SK-N-MC (cell line): ENCODE measurements at regions not wholly inside any gene's neighbourhood (a gene's known extent, or its start where the extent isn't known, plus 50 kb on each side); places are given as distances from the start of the nearest gene placed in this dataset.

Experiments
- EZH2 ChIP-seq: fragments of 200-600 bp; sonication (generic); IDR thresholded peaks from one replicate; pipeline ENCODE4 v1.6.1; 2017; ENCODE audit warnings: antibody characterized with exemption
- FOXP2 ChIP-seq: optimal IDR thresholded peaks from 2 replicates; pipeline ENCODE3; 2011; ENCODE audit warnings: mild to moderate bottlenecking, moderate library complexity; ENCODE audit not compliant: insufficient read depth; ENCODE audit errors: extremely low read length, control extremely low read depth
- POLR2AphosphoS5 ChIP-seq: IDR thresholded peaks from 2 replicates; pipeline ENCODE4 v1.6.1; 2012; ENCODE audit warnings: mild to moderate bottlenecking, low read depth, low read length, borderline replicate concordance

GRCh38 chr7:131212114-131212513, 115.6 kb upstream of the MKLN1 start:
- TF ChIP-seq POLR2AphosphoS5: no peak
- no peak for TF ChIP-seq EZH2
- no peak for TF ChIP-seq FOXP2
